ENCODE measurements at regions not wholly inside any gene's neighbourhood (a gene's known extent, or its start where the extent isn't known, plus 50 kb on each side); places are given as distances from the start of the nearest gene placed in this dataset.

GRCh38 chr4:74618659-74619058, 173.7 kb downstream of the AREG start:
- DNase-seq: no peak

GRCh38 chr4:74619931-74620702, 174.2 kb downstream of the BTC start:
- DNase-seq: no peak

- DNase-seq: no peak
Measured at GRCh38 chr4:74621616-74622015, 172.7 kb downstream of the BTC start.

GRCh38 chr4:74623041-74623440, 171.3 kb downstream of the BTC start:
- peak; percentile 60 for DNase-seq

GRCh38 chr4:74624351-74625151, 169.8 kb downstream of the BTC start:
- DNase-seq: no peak

- DNase-seq: no peak
Measured at GRCh38 chr4:74625981-74626380, 168.3 kb downstream of the BTC start.

GRCh38 chr4:74627093-74627492, 167.2 kb downstream of the BTC start:
- no peak for DNase-seq

GRCh38 chr4:74627504-74627903, 166.8 kb downstream of the BTC start:
- no peak for DNase-seq

- DNase-seq: no peak
Measured at GRCh38 chr4:74628852-74629620, 165.3 kb downstream of the BTC start.

- no peak for DNase-seq
Measured at GRCh38 chr4:74630551-74630950, 163.8 kb downstream of the BTC start.

GRCh38 chr4:74631338-74631737, 163.0 kb downstream of the BTC start:
- DNase-seq: no peak

- DNase-seq: no peak
Measured at GRCh38 chr4:74631988-74632387, 162.3 kb downstream of the BTC start.

- no peak for DNase-seq
Measured at GRCh38 chr4:74632634-74633033, 161.7 kb downstream of the BTC start.

GRCh38 chr4:74635074-74635473, 159.2 kb downstream of the BTC start:
- no peak for DNase-seq

- no peak for DNase-seq
Measured at GRCh38 chr4:74635490-74636123, 158.7 kb downstream of the BTC start.

GRCh38 chr4:74638001-74638400, 156.3 kb downstream of the BTC start:
- no peak for DNase-seq

GRCh38 chr4:74638689-74639088, 155.6 kb downstream of the BTC start:
- no peak for DNase-seq

GRCh38 chr4:74640111-74640903, 154.0 kb downstream of the BTC start:
- no peak for DNase-seq

- no peak for DNase-seq
Measured at GRCh38 chr4:74642006-74642405, 152.3 kb downstream of the BTC start.

- DNase-seq: no peak
Measured at GRCh38 chr4:74649193-74649592, 145.1 kb downstream of the BTC start.

GRCh38 chr4:74651198-74651597, 143.1 kb downstream of the BTC start:
- DNase-seq: no peak
